ENCODE measurements at regions not wholly inside any gene's neighbourhood (a gene's known extent, or its start where the extent isn't known, plus 50 kb on each side); places are given as distances from the start of the nearest gene placed in this dataset.

DNA sequence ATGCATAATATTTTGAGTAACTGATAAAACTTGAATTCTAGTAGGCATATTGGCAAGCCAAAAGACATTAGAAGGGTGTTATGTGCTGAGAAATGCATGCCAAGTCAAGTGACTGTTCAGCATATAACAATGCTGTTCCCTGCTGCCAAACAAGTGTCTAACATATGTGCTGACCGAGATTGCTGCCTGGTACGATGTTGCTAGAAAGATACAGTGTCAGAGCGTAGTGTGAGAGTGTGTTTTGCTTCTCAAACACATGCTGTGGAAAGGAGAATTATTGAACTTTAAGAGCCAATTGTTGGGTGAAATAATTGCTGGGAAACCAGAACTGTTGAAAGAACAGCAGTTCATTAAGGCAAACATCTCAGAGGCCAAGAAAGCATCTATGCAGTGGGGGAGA lies 71.3 kb upstream of the GRIA4 start:
- TF ChIP-seq CTCF (IDR thresholded peaks at IDR 0.05) (no peak), POLR2AphosphoS5 (IDR thresholded peaks at IDR 0.05) (no peak), POLR2A (IDR thresholded peaks at IDR 0.05) (no peak), EP300 (IDR thresholded peaks at IDR 0.05) (no peak)
